IMR-90 (cell line): ENCODE measurements at regions not wholly inside any gene's neighbourhood (a gene's known extent, or its start where the extent isn't known, plus 50 kb on each side); places are given as distances from the start of the nearest gene placed in this dataset.

ENCODE experiments used
- ATAC-seq: fragments of 200-7000 bp; cut with Tn5 transposase; 2 replicates; pipeline ENCODE4 v1.9.1; 2020; ENCODE audit warnings: low read depth, mild to moderate bottlenecking, moderate library complexity
- BruUV-seq: library from RNA; stranded (reverse); fragments of 400-500 nt; replicated peaks from 2 replicates; lab custom pipeline; 2021; lab: Mats Ljungman, UMichigan
- CTCF ChIA-PET: fragments of 300-600 bp; formaldehyde crosslinking; extraction: SDS; loops from one replicate; lab custom pipeline; 2021; ENCODE audit warnings: antibody characterized with exemption; lab: Yijun Ruan, JAX
- POLR2A ChIA-PET: fragments of 300-600 bp; sonication (Branson Sonifier 250); formaldehyde crosslinking; loops from one replicate; lab custom pipeline; 2022; ENCODE audit warnings: antibody characterized with exemption; ENCODE audit not compliant: unreplicated experiment; lab: Charles Lee
- DNase-seq: peaks from one replicate; pipeline ENCODE4 v3.0.0; 2013
- H2AFZ ChIP-seq: replicated peaks from 2 replicates; pipeline ENCODE3; 2013; ENCODE audit warnings: low read length, mild to moderate bottlenecking; ENCODE audit not compliant: poor library complexity
- H2AK5ac ChIP-seq: 2 replicates; pipeline ENCODE4 v1.6.1; 2013; ENCODE audit warnings: low read depth, low read length, inconsistent platforms
- H2AK9ac ChIP-seq: replicated peaks from 2 replicates; pipeline ENCODE3; 2013; ENCODE audit warnings: mild to moderate bottlenecking, low read depth, low read length, moderate library complexity; ENCODE audit not compliant: poor library complexity
- H2BK120ac ChIP-seq: 2 replicates; pipeline ENCODE4 v1.6.1; 2013; ENCODE audit warnings: low read depth, low read length, inconsistent platforms
- H2BK15ac ChIP-seq: 3 replicates; pipeline ENCODE4 v1.6.1; 2013; ENCODE audit warnings: low read depth, low read length, inconsistent platforms
- H2BK20ac ChIP-seq: 2 replicates; pipeline ENCODE4 v1.6.1; 2013; ENCODE audit warnings: low read depth, mild to moderate bottlenecking, inconsistent platforms, low read length, moderate library complexity
- H2BK5ac ChIP-seq: 2 replicates; pipeline ENCODE4 v1.6.1; 2013; ENCODE audit warnings: mild to moderate bottlenecking, low read depth, low read length, inconsistent platforms; ENCODE audit not compliant: poor library complexity, severe bottlenecking
- H3K14ac ChIP-seq: replicated peaks from 2 replicates; pipeline ENCODE4 v1.6.1; 2013; ENCODE audit warnings: low read depth, low read length, inconsistent platforms
- H3K18ac ChIP-seq: 2 replicates; pipeline ENCODE4 v1.6.1; 2013; ENCODE audit warnings: low read depth, low read length, control low read depth
- H3K23ac ChIP-seq: 2 replicates; pipeline ENCODE4 v1.6.1; 2013; ENCODE audit warnings: low read depth, low read length, inconsistent platforms
- H3K27ac ChIP-seq: 2 replicates; pipeline ENCODE4 v1.5.1; 2013; ENCODE audit warnings: mild to moderate bottlenecking, control low read depth, low read length; ENCODE audit not compliant: insufficient read depth
- H3K27me3 ChIP-seq: 2 replicates; pipeline ENCODE4 v1.6.1; 2013; ENCODE audit warnings: low read length; ENCODE audit not compliant: control insufficient read depth, insufficient read depth
- H3K36me3 ChIP-seq: 2 replicates; pipeline ENCODE4 v1.6.1; 2013; ENCODE audit warnings: low read length, mixed read lengths; ENCODE audit not compliant: control insufficient read depth, insufficient read depth
- H3K4ac ChIP-seq: 2 replicates; pipeline ENCODE4 v1.6.1; 2013; ENCODE audit warnings: low read depth, low read length, inconsistent platforms
- H3K4me1 ChIP-seq: 2 replicates; pipeline ENCODE4 v1.6.1; 2013; ENCODE audit warnings: low read length, mixed read lengths; ENCODE audit not compliant: control insufficient read depth, insufficient read depth
- H3K4me2 ChIP-seq: 2 replicates; pipeline ENCODE4 v1.6.1; 2013; ENCODE audit warnings: low read depth, mild to moderate bottlenecking, control low read depth, low read length, moderate library complexity
- H3K4me3 ChIP-seq: 2 replicates; pipeline ENCODE4 v1.5.1; 2013; ENCODE audit warnings: low read depth, mild to moderate bottlenecking, control low read depth, low read length, moderate library complexity; ENCODE audit not compliant: insufficient read depth
- H3K56ac ChIP-seq: 2 replicates; pipeline ENCODE4 v1.6.1; 2013; ENCODE audit warnings: low read length, inconsistent platforms; ENCODE audit not compliant: insufficient read depth; ENCODE audit errors: extremely low read depth
- H3K79me1 ChIP-seq, 2 experiments: 2 replicates each; pipeline ENCODE4 v1.6.1; 2013; ENCODE audit warnings: low read length in 2 of 2, inconsistent platforms in 1 of 2, low read depth in 1 of 2
- H3K9ac ChIP-seq: 2 replicates; pipeline ENCODE4 v1.6.1; 2013; ENCODE audit warnings: low read depth, low read length, control low read depth
- H3K9me1 ChIP-seq: 2 replicates; pipeline ENCODE4 v1.6.1; 2013; ENCODE audit warnings: low read length, inconsistent platforms; ENCODE audit not compliant: insufficient read depth
- H3K9me3 ChIP-seq: 2 replicates; pipeline ENCODE4 v1.6.1; 2013; ENCODE audit warnings: low read length; ENCODE audit not compliant: control insufficient read depth, insufficient read depth
- H4K20me1 ChIP-seq: 2 replicates; pipeline ENCODE4 v1.6.1; 2013; ENCODE audit warnings: low read length, inconsistent platforms; ENCODE audit not compliant: insufficient read depth
- H4K5ac ChIP-seq: 2 replicates; pipeline ENCODE4 v1.6.1; 2013; ENCODE audit warnings: mild to moderate bottlenecking, low read depth, low read length, control low read depth
- H4K8ac ChIP-seq, 2 experiments: 2 replicates each; pipeline ENCODE4 v1.6.1; 2013; ENCODE audit warnings: low read depth in 2 of 2, low read length in 2 of 2, control low read depth in 1 of 2, inconsistent platforms in 1 of 2
- H4K91ac ChIP-seq: 2 replicates; pipeline ENCODE4 v1.6.1; 2013; ENCODE audit warnings: low read depth, low read length, inconsistent platforms; ENCODE audit not compliant: insufficient read depth
- BHLHE40 ChIP-seq: fragments of 150-350 bp; IDR thresholded peaks from 2 replicates; pipeline ENCODE4 v1.6.1; 2016; ENCODE audit warnings: mild to moderate bottlenecking, low read depth, low read length
- CEBPB ChIP-seq: IDR thresholded peaks from 2 replicates; pipeline ENCODE4 v1.6.1; 2012; ENCODE audit warnings: low read depth, low read length, improper control_type of control experiment
- CHD1 ChIP-seq: IDR thresholded peaks from 2 replicates; pipeline ENCODE4 v1.6.1; 2012; ENCODE audit warnings: low read depth, low read length, improper control_type of control experiment
- FOS ChIP-seq: fragments of 150-350 bp; IDR thresholded peaks from 2 replicates; pipeline ENCODE4 v1.6.1; 2016; ENCODE audit warnings: low read depth, low read length
- MAFK ChIP-seq: IDR thresholded peaks from 2 replicates; pipeline ENCODE4 v1.6.1; 2012; ENCODE audit warnings: low read depth, low read length, improper control_type of control experiment
- MAZ ChIP-seq: IDR thresholded peaks from 2 replicates; pipeline ENCODE4 v1.6.1; 2012; ENCODE audit warnings: low read depth, mild to moderate bottlenecking, low read length, improper control_type of control experiment, moderate library complexity, borderline replicate concordance
- MXI1 ChIP-seq: IDR thresholded peaks from 2 replicates; pipeline ENCODE4 v1.6.1; 2012; ENCODE audit warnings: low read depth, mild to moderate bottlenecking, low read length, moderate library complexity, borderline replicate concordance
- NFE2L2 ChIP-seq: fragments of 150-350 bp; IDR thresholded peaks from 2 replicates; pipeline ENCODE4 v1.6.1; 2016; ENCODE audit warnings: low read depth, mild to moderate bottlenecking, low read length
- POLR2A ChIP-seq: IDR thresholded peaks from 2 replicates; pipeline ENCODE4 v1.6.1; 2012; ENCODE audit warnings: mild to moderate bottlenecking, low read depth, low read length
- RAD21 ChIP-seq: IDR thresholded peaks from 2 replicates; pipeline ENCODE4 v1.6.1; 2012; ENCODE audit warnings: low read length, improper control_type of control experiment
- RCOR1 ChIP-seq: IDR thresholded peaks from 2 replicates; pipeline ENCODE4 v1.6.1; 2012; ENCODE audit warnings: mild to moderate bottlenecking, low read length, improper control_type of control experiment; ENCODE audit not compliant: insufficient replicate concordance
- RFX5 ChIP-seq: IDR thresholded peaks from 2 replicates; pipeline ENCODE4 v1.8.0; 2012; ENCODE audit warnings: low read depth, mild to moderate bottlenecking, low read length, moderate library complexity
- SMC3 ChIP-seq: fragments of 150-350 bp; IDR thresholded peaks from 2 replicates; pipeline ENCODE4 v1.6.1; 2016; ENCODE audit warnings: low read depth, mild to moderate bottlenecking, antibody characterized with exemption, low read length, moderate library complexity
- WGBS, 2 experiments: methylation state at CpG; one replicate each; pipeline versions ENCODE4 v1.1.5 to v1.1.7; 2013; ENCODE audit warnings: missing lambda C conversion rate in 2 of 2; ENCODE audit not compliant: insufficient read length in 1 of 2; ENCODE audit errors: extremely low coverage in 2 of 2; 5-methylcytosine and 5-hydroxymethylcytosine counted together
- dilution Hi-C: fragments of 300-500 bp; cut with HindIII; formaldehyde crosslinking; loops from one replicate; pipeline ENCODE4 v1.14.3; 2018; ENCODE audit warnings: low sequenced_read_pairs; ENCODE audit not compliant: unreplicated experiment
- in situ Hi-C: fragments of 300-500 bp; cut with MboI; formaldehyde crosslinking; loops from 3 replicates; pipeline ENCODE4 v1.14.3; 2019; ENCODE audit warnings: low sequenced_read_pairs, inconsistent platforms, mixed read lengths
- intact Hi-C: fragments of 100-400 bp; cut with micrococcal nuclease; formaldehyde crosslinking; loops from 2 replicates; pipeline ENCODE4 v1.10.0; 2022
- TF ChIP-seq, protein P1 (sequence below): fragments of 150-350 bp; IDR thresholded peaks from 2 replicates; pipeline ENCODE4 v1.6.1; 2016; ENCODE audit warnings: low read depth, mild to moderate bottlenecking, low read length, moderate library complexity, borderline replicate concordance
- TF ChIP-seq, protein P2 (sequence below): fragments of 150-350 bp; IDR thresholded peaks from 2 replicates; pipeline ENCODE4 v1.6.1; 2017; ENCODE audit warnings: mild to moderate bottlenecking, antibody characterized with exemption, low read length, low read depth
- TF ChIP-seq, protein P3 (sequence below): conservative IDR thresholded peaks from 2 replicates; pipeline ENCODE4 v1.5.1; 2012; ENCODE audit warnings: mild to moderate bottlenecking, low read depth, low read length, improper control_type of control experiment

DNA sequence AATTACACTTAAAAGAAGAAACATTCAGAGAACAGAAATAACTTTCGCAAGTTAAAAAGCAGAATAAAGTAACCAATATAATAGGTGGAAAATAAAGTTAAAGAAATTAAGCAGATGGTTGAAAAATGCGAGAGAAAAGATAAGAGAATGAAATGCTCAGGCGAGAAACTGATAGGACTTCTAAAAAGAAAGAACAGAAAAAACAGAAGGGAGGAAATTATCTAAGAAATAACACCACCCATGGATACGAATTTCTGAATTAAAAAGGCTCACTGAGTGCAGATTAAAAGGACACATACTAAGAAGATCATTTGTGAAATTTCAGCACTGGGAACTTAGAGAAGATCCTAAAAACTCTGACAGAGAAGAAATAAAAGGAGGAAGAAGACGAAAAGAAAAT lies 92.0 kb downstream of the HLX start:
- Histone ChIP-seq H3K18ac (no peak overlapping the region), H4K8ac (no peak overlapping the region), H4K91ac (no peak overlapping the region), H3K4me1 (no peaks in the 10 kb centered on the region), H3K9ac (no peak overlapping the region), H3K23ac (no peak overlapping the region), H3K14ac (no peak overlapping the region), H3K27ac (no peak overlapping the region), H3K56ac (no peak overlapping the region), H3K9me3 (no peaks in the 10 kb centered on the region), H3K4me3 (no peak overlapping the region), H3K4me2 (no peak overlapping the region), H2AK9ac (no peak overlapping the region), H2AK5ac (no peak overlapping the region), H3K9me1 (0 out of 2 replicates have a peak, but pooled peaks cover 3% of the 10 kb centered on the region), H3K27me3 (no peaks in the 10 kb centered on the region), H2AFZ (no peak overlapping the region), H2BK5ac (no peak overlapping the region), H2BK20ac (no peak overlapping the region), H4K20me1 (no peaks in the 10 kb centered on the region), H2BK120ac (no peak overlapping the region), H3K36me3 (no peaks in the 10 kb centered on the region), H3K4ac (no peak overlapping the region), H3K79me1 (no peaks in the 10 kb centered on the region), H4K5ac (no peak overlapping the region), H2BK15ac (no peak overlapping the region)
- intact Hi-C loops (no loop called here), dilution Hi-C loops (no loop called here), in situ Hi-C loops (no loop called here)
- WGBS, 2 experiments = 94% methylated on average over 2 of the region's 5 CpGs; no CpG with 5 or more reads in 1 of the 2 experiments
- no peak for ATAC-seq
- CTCF ChIA-PET = no interaction called here
- TF ChIP-seq, protein P1, sequence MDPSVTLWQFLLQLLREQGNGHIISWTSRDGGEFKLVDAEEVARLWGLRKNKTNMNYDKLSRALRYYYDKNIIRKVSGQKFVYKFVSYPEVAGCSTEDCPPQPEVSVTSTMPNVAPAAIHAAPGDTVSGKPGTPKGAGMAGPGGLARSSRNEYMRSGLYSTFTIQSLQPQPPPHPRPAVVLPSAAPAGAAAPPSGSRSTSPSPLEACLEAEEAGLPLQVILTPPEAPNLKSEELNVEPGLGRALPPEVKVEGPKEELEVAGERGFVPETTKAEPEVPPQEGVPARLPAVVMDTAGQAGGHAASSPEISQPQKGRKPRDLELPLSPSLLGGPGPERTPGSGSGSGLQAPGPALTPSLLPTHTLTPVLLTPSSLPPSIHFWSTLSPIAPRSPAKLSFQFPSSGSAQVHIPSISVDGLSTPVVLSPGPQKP = no peak
- TF ChIP-seq MAFK (no peak), FOS (no peak), RAD21 (no peak), CEBPB (no peak), RFX5 (no peak), CHD1 (no peak), BHLHE40 (no peak), RCOR1 (no peak), SMC3 (no peak), MXI1 (no peak), MAZ (no peak), NFE2L2 (no peak), POLR2A (no peak)
- TF ChIP-seq, protein P2, sequence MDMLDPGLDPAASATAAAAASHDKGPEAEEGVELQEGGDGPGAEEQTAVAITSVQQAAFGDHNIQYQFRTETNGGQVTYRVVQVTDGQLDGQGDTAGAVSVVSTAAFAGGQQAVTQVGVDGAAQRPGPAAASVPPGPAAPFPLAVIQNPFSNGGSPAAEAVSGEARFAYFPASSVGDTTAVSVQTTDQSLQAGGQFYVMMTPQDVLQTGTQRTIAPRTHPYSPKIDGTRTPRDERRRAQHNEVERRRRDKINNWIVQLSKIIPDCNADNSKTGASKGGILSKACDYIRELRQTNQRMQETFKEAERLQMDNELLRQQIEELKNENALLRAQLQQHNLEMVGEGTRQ = no peak
- TF ChIP-seq, protein P3, sequence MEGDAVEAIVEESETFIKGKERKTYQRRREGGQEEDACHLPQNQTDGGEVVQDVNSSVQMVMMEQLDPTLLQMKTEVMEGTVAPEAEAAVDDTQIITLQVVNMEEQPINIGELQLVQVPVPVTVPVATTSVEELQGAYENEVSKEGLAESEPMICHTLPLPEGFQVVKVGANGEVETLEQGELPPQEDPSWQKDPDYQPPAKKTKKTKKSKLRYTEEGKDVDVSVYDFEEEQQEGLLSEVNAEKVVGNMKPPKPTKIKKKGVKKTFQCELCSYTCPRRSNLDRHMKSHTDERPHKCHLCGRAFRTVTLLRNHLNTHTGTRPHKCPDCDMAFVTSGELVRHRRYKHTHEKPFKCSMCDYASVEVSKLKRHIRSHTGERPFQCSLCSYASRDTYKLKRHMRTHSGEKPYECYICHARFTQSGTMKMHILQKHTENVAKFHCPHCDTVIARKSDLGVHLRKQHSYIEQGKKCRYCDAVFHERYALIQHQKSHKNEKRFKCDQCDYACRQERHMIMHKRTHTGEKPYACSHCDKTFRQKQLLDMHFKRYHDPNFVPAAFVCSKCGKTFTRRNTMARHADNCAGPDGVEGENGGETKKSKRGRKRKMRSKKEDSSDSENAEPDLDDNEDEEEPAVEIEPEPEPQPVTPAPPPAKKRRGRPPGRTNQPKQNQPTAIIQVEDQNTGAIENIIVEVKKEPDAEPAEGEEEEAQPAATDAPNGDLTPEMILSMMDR = no peak
- POLR2A ChIA-PET = no interaction called here
- DNase-seq = no peak
- no TSS peak for BruUV-seq
